HG03097 (cell line): ENCODE measurements at regions not wholly inside any gene's neighbourhood (a gene's known extent, or its start where the extent isn't known, plus 50 kb on each side); places are given as distances from the start of the nearest gene placed in this dataset.

Source experiments
- ATAC-seq: cut with Tn5 transposase; IDR thresholded peaks from one replicate; pipeline ENCODE4 v1.9.1; 2021; ENCODE audit not compliant: unreplicated experiment, low FRiP score

DNA sequence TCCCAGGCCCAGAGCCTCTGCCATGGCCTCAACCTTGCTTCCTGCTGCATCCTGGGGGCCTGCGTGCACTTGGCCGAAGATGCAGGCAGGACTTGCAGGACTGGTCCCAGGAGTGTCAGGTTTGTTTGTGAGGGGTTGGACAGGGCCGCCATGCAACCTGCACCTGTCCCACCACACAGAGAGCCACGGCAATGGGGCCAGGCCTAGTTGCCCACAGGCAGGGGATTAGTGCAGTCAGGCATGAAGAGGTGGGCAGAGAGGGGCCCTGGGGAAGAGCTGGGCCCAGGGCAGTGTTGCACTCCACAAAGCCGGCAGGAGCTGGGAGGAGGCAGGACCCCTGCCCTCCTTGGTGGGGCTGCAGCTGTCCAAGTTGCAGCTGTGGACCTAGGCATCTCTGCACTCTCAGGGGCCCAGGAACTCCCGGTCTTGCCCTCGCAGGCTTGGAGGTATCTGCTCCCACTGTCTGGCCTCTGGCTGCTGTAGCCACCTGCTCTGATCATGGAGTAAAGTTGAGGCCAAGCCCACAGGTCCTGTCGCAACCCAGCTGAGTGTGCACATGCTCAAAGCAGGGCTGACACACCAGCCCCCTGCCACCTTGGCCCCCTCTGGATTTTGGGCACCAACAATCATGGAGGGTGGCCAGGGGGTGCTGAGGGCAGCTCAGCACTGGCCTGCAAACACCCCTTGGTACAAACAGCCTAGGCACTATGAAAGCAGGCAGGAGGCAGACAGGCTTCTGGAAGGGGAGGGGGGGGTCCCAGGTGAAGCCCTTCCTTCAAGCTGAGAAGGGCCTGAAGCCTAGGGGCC, 190.4 kb upstream of the PCDH10 start:
- ATAC-seq, result no peak

DNA sequence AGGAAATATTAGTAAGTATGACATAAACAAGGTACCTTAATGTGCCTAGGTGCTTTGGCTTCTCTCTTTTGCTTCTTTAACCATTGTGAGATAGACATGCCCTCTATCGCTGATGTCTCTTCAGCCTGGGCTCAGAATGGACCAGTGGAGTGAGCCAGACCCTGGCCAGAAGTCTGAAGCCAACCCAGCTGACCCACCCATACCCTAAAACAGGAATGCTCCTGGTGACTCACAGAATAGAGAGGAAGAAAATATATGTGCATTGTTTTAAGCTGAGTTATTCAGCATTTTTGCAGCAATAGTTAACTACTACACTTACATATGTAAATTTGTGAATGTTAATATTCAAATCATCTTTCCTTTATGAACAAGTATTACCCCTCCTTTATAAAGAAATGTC, 167.5 kb upstream of the PCDH10 start:
- no peak for ATAC-seq

DNA sequence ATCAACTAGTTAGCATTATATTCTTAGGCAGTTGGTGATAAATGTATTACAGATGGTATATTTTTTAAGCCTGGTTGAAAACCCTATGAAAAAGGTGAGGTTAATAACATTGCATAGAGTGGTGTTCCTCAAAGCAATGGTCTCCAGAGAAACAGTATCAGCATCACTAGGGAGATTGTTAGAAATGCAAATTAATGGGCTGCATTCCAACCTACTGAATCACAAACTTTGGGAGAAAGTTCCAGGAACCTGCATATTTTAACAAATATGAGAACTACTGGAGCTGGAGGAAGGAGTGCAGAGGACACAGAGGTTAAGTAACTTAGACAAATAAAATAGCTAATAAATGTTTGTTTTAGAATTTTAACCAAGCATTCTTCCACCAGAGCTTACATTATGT, 166.9 kb upstream of the PCDH10 start:
- no peak for ATAC-seq

GRCh38 chr4:132991111-132991510, 158.0 kb upstream of the PCDH10 start:
- ATAC-seq, result no peak

GRCh38 chr4:132992686-132993085, 156.4 kb upstream of the PCDH10 start:
- no peak for ATAC-seq

DNA sequence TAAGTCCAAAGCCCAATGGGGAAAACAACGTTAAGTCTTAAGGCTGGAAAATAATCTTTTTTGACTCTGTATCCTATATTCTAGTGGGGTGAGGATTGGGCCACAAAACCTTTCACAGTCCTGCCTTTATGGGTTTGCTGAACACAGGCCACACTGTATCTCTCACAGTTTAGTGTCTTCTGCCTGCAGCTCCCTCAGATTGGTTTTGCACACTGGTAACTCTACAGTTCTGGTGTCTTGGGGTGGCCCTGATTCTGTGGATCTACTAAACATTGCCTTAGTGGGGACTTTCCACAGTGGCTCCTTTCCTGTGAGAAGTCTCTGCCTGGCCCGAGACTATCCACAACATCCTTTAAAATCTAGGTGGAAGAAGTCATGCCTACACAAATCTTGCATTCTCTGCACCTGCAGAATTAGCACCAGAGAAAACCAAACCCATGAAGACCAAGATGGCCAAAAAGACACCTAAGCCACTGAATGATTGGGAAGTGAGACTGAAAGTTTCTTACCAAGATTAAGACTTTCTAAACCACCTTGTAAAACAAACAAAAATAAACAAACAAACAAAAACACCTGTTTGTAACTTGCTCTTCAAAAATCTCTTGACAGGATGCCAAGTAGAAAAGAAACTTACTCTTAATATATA, 150.4 kb upstream of the PCDH10 start:
- ATAC-seq, result no peak

- no peak for ATAC-seq
These were observed 149.1 kb upstream of the PCDH10 start for GRCh38 chr4:133000012-133000411.

DNA sequence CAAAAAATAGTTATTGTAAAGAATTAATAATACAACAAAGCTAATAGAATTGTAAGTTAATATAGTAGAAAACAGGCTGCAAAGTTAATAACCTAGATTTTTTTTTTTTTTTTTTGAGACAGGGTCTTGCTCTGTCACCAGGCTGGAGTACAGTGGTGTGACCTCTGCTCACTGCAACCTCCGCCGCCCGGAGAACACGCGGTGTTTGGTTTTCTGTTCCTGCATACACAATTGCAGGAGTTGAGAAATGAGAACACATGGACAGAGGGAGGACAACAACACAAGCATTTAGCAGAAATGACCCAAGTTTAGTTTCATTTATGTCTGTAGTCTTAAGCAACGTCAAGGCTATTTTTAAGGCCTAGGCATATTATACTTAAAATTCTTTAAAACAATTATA, 145.9 kb upstream of the PCDH10 start:
- no peak for ATAC-seq

DNA sequence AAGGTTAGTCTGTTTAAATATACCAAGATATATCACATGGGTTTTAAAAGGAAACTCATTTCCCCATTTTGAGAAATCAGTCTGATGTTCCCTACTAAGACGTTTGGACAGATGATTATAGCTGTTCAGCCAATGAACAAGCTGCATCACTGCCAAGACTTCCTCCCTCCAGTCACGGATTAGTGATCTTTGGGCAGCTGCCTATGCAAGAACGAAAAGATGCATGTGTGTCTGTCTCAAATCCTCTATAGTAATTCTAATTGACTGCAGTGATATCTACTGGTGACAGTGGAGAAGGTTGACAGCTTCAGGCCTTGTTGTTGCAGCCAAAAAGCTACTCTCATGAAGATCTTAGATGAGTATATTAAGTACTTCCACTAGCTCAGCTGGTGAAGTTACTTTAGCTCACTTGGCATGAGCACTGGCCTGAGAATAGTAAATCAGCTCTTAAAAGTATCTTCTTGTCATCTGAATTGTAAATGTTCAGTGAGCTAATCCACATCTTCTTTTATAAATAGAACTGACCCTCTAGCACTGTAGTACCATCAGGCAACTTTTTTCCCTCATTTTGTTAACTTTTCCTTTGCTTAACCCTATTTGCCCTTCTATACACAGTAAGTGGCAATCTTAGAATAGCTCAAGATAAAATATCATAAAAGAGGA, 134.5 kb upstream of the PCDH10 start:
- no peak for ATAC-seq

GRCh38 chr4:133045288-133045687, 103.8 kb upstream of the PCDH10 start:
- no peak for ATAC-seq

DNA sequence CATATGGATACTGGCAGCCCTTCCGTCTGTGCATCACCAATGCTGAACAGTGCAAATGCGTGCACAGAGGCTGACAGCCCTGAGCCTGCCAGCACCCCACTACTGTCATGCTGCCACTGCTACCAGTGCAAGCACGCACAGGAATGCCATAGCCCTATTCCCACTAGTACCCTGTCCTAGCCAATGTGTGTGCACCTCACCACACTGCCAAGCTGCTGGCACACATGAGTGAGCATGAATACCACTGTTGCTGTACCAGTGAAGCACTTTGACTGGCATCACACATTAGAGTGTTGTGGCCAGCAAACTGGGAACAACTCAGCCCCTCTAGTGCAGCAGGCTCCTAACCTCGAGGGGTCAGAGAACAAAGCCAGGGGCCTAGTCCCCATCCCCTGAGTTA, 102.9 kb upstream of the PCDH10 start:
- no peak for ATAC-seq

GRCh38 chr4:133058701-133059100, 90.4 kb upstream of the PCDH10 start:
- ATAC-seq, result no peak

GRCh38 chr4:133059117-133059516, 90.0 kb upstream of the PCDH10 start:
- ATAC-seq, result no peak

- no peak for ATAC-seq
These were observed 86.2 kb upstream of the PCDH10 start for GRCh38 chr4:133062851-133063250.

DNA sequence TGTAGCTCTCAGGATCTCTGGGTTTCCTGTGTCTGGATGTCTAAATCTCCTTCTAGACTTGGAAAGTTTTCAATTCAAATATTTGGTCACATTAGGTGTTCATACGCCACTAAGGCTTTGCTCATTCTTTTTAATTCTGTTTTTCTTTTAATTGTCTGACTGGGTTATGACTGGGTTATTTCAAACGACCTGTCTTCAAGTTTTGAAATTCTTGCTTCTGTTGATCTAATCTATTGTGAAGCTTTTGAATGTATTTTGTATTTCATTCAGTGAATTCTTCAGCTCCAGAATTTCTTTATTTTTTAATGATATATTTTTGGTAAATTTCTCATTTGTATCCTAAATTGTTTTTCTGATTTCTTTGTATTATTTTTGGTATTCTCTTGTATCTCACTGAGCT, 81.0 kb upstream of the PCDH10 start:
- no peak for ATAC-seq

DNA sequence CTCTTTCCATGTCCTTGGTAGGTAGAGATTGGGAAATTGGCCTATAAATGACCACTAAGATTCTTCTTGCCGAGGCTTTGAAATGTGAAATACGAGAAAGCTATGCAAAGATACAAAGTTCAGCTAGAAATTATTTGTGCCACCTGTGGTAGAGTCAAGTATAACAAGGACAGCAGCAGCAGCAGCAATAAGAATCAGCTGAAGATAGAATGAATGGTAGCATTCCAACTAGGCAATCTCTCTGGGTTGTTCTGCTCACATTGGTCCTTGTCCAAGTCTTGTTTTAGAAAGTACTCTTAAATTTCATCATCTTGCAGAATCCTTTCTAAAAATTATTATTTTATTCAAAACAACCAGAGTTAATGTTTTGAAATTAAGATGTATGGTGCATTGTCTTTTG, 67.8 kb upstream of the PCDH10 start:
- ATAC-seq, result no peak

DNA sequence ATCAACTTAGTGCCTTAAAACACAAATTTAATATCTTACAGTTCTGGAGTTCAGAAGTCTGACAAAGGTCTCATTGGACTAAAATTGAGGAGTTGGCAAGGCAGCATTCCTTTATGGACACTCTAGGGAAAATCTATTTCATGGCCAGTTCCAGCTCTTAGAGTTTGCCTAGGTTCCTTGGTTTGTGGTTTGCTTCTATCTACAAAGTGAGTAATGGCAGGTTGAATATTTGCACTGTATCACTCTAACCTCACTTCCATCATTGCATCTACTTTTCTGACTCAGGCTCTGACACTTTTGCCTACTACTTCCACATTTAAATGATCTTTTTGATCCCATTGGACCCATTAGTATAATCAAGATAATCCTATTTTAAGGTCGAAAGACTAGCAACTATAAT, 64.7 kb upstream of the PCDH10 start:
- ATAC-seq, result no peak

GRCh38 chr4:133095591-133095990, 53.5 kb upstream of the PCDH10 start:
- no peak for ATAC-seq

- no peak for ATAC-seq
These were observed 52.1 kb upstream of the PCDH10 start for GRCh38 chr4:133096972-133097371.
